ENCODE measurements at regions not wholly inside any gene's neighbourhood (a gene's known extent, or its start where the extent isn't known, plus 50 kb on each side); places are given as distances from the start of the nearest gene placed in this dataset.

GRCh38 chr13:21872795-21873194 lies 201.9 kb downstream of the FGF9 start:
- TF ChIP-seq CTCF (conservative IDR thresholded peaks at IDR 0.05) (no peak), EZH2 (IDR thresholded peaks at IDR 0.05; ENCODE audit: low read depth) (no peak)
